ENCODE measurements at regions not wholly inside any gene's neighbourhood (a gene's known extent, or its start where the extent isn't known, plus 50 kb on each side); places are given as distances from the start of the nearest gene placed in this dataset.
A peak's percentile ranks its signal among the peaks of the same experiment; 100 is the strongest.

GRCh38 chr16:7227229-7227721, 105.4 kb upstream of the RBFOX1 start:
- peak overlapping the region in 1 of 3 experiments; percentile 24 for H3K4me3 Mint-ChIP-seq
- no peak overlapping the region for H3K27ac Mint-ChIP-seq
- no peaks in the 10 kb centered on the region for H3K9me3 Mint-ChIP-seq
- H3K36me3 Mint-ChIP-seq (ENCODE audit: low read depth), result no peaks in the 10 kb centered on the region
- H3K27me3 Mint-ChIP-seq (ENCODE audit: low read depth), result no peaks in the 10 kb centered on the region
- TF ChIP-seq CTCF (IDR thresholded peaks at IDR 0.05; ENCODE audit: unreplicated experiment in 3 of 3), result no peak
- H3K4me1 Mint-ChIP-seq, result peaks cover 11% of the 10 kb centered on the region

GRCh38 chr16:7221157-7221556, 111.5 kb upstream of the RBFOX1 start:
- Mint-ChIP-seq H3K27ac (no peak overlapping the region), H3K36me3 (ENCODE audit: low read depth) (no peaks in the 10 kb centered on the region), H3K4me3 (no peak overlapping the region), H3K27me3 (ENCODE audit: low read depth) (no peaks in the 10 kb centered on the region), H3K9me3 (no peaks in the 10 kb centered on the region), H3K4me1 (no peaks in the 10 kb centered on the region)
- TF ChIP-seq CTCF (IDR thresholded peaks at IDR 0.05; ENCODE audit: unreplicated experiment in 3 of 3), result no peak

GRCh38 chr16:7218936-7219335, 113.7 kb upstream of the RBFOX1 start:
- Mint-ChIP-seq H3K27me3 (ENCODE audit: low read depth) (peaks cover 4% of the 10 kb centered on the region), H3K9me3 (no peaks in the 10 kb centered on the region), H3K36me3 (ENCODE audit: low read depth) (no peaks in the 10 kb centered on the region), H3K27ac (no peak overlapping the region), H3K4me1 (no peaks in the 10 kb centered on the region), H3K4me3 (no peak overlapping the region)
- TF ChIP-seq CTCF (IDR thresholded peaks at IDR 0.05; ENCODE audit: unreplicated experiment in 3 of 3), result no peak

- H3K36me3 Mint-ChIP-seq (ENCODE audit: low read depth), result no peaks in the 10 kb centered on the region
- H3K4me3 Mint-ChIP-seq, result no peak overlapping the region
- TF ChIP-seq CTCF (IDR thresholded peaks at IDR 0.05; ENCODE audit: unreplicated experiment in 3 of 3), result no peak
- no peak overlapping the region for H3K27ac Mint-ChIP-seq
- no peaks in the 10 kb centered on the region for H3K4me1 Mint-ChIP-seq
- peaks cover 4% of the 10 kb centered on the region for H3K27me3 Mint-ChIP-seq (ENCODE audit: low read depth)
- no peaks in the 10 kb centered on the region for H3K9me3 Mint-ChIP-seq
Measured at GRCh38 chr16:7217797-7218196, 114.8 kb upstream of the RBFOX1 start.

- H3K36me3 Mint-ChIP-seq (ENCODE audit: low read depth), result no peaks in the 10 kb centered on the region
- H3K4me1 Mint-ChIP-seq, result no peaks in the 10 kb centered on the region
- H3K27ac Mint-ChIP-seq, result no peak overlapping the region
- H3K4me3 Mint-ChIP-seq, result no peak overlapping the region
- TF ChIP-seq CTCF (IDR thresholded peaks at IDR 0.05; ENCODE audit: unreplicated experiment in 3 of 3), result no peak
- peaks cover 4% of the 10 kb centered on the region for H3K27me3 Mint-ChIP-seq (ENCODE audit: low read depth)
- H3K9me3 Mint-ChIP-seq, result no peaks in the 10 kb centered on the region
Measured at GRCh38 chr16:7216719-7217118, 115.9 kb upstream of the RBFOX1 start.

GRCh38 chr16:7211781-7212180, 120.9 kb upstream of the RBFOX1 start:
- Mint-ChIP-seq H3K27me3 (ENCODE audit: low read depth) (peaks cover 15% of the 10 kb centered on the region), H3K27ac (no peak overlapping the region), H3K4me3 (no peak overlapping the region), H3K4me1 (no peaks in the 10 kb centered on the region), H3K9me3 (no peaks in the 10 kb centered on the region), H3K36me3 (ENCODE audit: low read depth) (no peaks in the 10 kb centered on the region)
- no peak for TF ChIP-seq CTCF (IDR thresholded peaks at IDR 0.05; ENCODE audit: unreplicated experiment in 3 of 3)

Data from nephron (organoid).